GM18907 (cell line): ENCODE measurements at regions not wholly inside any gene's neighbourhood (a gene's known extent, or its start where the extent isn't known, plus 50 kb on each side); places are given as distances from the start of the nearest gene placed in this dataset.
"Not testable (repeated sequence)": the region's sequence is repeated elsewhere in the genome, so short reads cannot be mapped to it uniquely, and the experiment has no call there.

Experiments used
- ATAC-seq: cut with Tn5 transposase; IDR thresholded peaks from one replicate; pipeline ENCODE4 v1.9.1; 2021; ENCODE audit warnings: mild to moderate bottlenecking, moderate library complexity; ENCODE audit not compliant: unreplicated experiment

GRCh38 chr3:28028554-28028953, 212.9 kb upstream of the CMC1 start:
- no peak for ATAC-seq

DNA sequence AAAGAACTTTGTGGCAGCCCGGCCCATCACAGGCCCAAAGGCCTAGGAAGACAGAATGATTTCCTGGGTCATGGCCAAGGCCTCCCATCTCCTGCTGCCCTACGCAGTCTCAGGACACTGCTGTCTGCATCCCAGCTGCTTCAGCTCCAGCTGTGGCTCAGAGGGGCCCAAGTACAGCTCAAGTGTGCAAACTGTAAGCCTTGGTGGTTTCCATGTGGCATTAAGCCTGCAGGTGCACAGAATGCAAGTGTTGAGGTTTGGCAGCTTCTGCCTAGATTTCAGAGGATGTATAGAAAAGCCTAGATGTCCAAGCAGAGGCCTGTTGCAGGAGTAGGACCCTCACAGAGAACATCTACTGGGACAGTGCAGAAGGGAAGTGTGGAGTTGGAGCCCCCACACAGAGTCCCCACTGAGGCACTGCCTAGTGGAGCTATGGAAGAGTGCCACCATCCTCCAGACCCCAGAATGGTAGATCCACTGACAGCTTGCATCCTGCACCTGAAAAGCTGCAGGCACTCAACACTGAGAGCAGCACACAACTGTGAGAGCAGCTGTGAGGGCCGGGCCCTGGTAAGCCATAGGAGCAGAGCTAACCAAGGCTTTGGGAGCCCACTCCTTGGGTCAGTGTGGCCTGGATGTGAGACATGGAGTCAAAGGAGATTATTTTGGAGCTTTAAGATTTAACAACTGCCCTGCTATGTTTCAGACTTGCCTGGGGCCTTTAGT, 208.2 kb upstream of the CMC1 start:
- no peak for ATAC-seq

DNA sequence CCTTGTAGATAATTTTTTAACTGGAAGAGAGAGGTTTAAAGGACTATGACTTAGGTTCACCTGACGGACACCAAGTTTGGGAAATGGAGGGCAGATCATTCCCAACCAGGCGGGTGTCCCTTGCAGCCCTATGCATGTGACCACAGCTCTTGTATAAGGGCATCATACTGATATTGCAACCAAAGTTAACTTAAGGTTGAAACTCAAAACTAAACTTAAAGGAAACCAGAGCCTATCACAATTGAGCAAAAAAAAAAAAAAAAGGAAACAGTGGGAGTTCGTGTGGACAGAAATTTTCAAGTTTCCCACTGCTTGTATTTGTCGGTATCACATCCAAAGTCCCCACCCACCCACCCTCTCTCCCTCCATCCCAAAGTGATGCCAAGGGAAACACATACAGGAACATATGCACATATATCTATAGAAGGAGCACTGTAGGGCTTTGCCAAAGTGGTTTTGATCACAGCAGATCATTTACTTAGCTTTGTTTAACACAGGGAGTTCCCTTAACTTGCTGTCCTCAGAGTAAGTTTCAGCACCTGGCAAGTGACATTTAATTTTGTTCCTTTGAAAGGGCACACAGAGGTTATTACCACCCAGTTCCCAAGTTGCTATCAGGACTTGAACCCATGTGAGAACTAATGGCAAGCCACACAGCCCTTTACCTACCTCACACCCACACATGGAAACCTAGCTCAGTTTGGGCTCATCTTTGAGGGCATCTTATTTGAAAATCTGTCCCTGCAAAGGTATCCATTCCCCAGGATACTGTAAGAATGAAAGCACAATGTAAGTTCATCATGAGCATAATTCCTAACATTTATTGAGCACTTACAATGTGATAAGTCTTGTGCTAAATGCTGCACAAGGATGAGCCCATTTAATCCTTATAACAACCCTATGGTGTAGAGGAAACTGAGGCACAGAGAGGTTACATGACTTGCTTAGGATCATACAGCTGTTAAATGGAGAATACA, 204.5 kb upstream of the CMC1 start:
- ATAC-seq = peak; percentile 82

DNA sequence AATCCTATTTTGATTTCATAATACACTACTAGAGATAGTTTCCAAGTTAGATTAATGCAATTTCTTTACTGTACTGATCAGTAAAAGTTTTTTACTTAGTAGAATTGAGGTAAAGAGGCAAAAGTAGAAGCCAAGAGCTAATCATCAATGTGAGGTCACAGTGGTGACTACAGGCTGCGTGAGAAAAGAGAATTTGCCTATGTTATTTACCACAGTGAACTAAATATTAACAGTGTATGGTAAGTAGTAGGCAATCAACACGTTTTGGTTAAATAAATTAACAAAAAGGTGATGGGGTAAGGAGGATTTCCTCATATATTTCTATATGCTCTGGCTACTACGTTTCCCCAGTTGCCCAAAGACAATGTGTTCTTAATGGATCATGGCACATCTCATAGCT, 202.2 kb upstream of the CMC1 start:
- ATAC-seq = peak; percentile 68

GRCh38 chr3:28039829-28040228, 201.6 kb upstream of the CMC1 start:
- no peak for ATAC-seq

DNA sequence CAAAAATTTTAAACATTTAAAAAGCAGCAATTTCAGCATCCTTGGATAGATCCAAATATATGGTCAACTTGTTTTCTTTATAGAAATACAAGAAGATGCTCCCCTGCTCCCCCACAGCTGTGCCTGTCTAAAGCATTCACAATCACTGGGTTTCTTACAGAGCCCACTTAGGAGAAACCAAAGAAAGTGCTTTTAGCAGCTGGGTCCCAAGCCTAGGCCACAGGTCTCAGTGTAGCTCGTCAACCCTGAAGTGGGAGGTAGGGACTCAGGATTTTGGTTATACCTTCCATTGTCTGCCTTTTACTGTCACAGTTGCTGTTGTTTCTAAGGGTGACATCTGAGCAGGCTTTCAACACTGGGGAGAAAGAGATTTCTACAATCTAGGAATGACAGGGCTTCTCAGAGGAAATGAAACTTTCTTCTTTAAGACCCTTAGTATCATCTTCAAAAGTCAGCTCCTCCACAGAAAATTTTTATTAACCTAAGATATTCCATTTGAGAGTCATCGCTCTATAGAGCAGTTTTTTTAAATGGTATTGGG, 199.3 kb upstream of the CMC1 start:
- peak; percentile 69 for ATAC-seq

DNA sequence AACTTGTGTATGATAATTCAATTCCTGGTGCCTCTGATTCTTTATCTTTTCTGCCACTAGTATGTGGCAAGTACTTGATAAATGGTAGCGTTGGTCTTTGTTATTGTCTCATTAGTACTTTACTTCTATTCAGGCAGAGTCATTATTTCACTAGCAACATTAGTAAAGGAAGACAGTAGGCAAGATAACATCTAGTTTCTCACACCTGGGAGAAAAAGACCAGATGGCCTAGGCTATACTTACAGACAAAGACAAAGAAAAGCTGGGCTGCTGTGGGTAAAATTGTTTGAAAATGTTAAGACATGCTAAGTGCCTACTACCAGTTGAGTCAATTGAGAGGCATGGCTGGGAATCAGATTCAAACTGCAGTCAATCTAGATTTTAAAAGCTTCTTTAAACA, 198.7 kb upstream of the CMC1 start:
- peak; percentile 37 for ATAC-seq

DNA sequence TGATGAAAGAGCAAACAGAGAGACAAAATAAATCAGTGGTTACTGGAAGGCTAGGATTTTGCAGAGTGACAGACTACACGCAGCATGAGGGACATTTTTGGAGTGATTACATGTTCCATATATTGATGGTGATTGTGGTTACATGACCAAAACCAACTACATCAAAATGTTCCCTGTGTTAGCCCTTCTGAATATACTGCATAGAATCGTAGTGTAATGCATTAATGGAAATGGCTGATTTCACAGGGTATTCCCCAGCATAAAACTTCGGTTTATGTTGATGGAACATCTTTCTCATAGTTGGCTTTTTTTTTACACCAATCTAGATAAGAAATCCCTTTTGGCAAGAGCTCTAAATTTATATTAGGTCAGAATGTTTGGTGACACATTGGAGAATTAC, 191.3 kb upstream of the CMC1 start:
- ATAC-seq = no peak

GRCh38 chr3:28050885-28051284, 190.5 kb upstream of the CMC1 start:
- no peak for ATAC-seq

DNA sequence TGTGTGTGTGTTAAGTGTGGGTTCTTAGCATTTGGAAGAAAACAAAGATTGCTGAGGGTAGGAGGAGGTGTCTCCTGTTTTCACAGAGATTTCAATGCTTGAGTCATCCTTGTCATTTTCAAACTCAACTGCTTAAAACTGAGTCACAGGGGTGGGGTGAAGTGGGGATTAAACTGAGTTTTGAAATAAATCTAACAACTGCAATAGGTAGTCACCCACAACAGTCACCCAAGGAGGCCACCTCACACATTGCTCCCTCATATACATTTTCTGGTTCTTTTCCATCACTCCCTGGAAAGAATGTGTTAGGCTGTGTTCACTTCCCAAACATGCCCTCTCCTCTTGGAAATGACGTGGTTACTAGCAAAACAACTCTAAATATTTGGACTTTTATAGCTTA, 187.7 kb upstream of the CMC1 start:
- ATAC-seq = no peak

DNA sequence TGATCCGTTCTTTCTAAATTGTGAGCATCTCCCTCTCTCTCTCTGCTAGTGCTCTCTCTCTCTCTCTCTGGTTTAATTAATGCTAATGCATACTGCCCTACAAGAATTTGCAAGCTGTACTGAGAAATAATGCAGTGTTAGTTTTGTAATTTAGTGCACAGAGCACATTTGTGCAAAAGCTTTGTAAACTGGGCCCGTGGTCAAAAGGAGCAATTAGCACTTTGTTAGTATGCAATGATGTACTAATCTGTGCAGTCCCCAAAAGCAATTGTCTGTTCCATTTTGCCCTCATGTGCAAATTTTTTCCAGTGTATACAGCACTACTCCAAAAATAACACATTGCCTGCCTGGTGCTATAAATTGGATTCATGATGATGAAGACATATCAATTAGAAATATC, 184.6 kb upstream of the CMC1 start:
- ATAC-seq = no peak

- no peak for ATAC-seq
Measured at GRCh38 chr3:28057539-28057938, 183.9 kb upstream of the CMC1 start.

DNA sequence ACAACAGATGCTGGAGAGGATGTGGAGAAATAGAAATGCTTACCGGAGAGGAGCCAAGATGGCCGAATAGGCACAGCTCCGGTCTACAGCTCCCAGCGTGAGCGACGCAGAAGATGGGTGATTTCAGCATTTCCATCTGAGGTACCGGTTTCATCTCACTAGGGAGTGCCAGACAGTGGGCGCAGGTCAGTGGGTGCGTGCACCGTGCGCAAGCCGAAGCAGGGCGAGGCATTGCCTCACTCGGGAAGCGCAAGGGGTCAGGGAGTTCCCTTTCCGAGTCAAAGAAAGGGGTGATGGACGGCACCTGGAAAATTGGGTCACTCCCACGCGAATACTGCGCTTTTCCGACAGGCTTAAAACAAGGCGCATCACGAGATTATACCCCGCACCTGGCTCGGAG, 182.2 kb upstream of the CMC1 start:
- not testable (repeated sequence) for ATAC-seq

GRCh38 chr3:28066020-28066419, 175.4 kb upstream of the CMC1 start:
- no peak for ATAC-seq

- no peak for ATAC-seq
Measured at GRCh38 chr3:28067014-28067413, 174.4 kb upstream of the CMC1 start.

- no peak for ATAC-seq
Measured at GRCh38 chr3:28068342-28068741, 173.1 kb upstream of the CMC1 start.

DNA sequence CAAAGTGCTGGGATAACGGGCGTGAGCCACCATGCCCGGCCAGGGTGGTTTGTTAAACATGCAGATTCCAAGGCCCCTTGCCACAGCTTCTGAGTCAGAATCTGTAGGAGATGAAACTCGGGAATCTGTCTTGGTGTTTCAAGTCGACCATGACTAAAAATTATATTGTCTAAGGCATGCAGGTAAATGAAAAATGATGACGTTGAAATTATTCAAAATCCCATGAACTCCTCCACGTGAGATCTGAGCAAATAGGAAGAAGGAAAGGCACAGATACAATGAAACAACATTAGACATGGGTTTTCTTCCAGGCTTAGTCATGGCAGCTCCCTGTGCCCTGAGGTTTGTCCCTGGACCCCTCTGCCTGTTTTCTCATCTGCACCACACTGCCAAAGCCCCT, 172.0 kb upstream of the CMC1 start:
- ATAC-seq = no peak

- no peak for ATAC-seq
Measured at GRCh38 chr3:28076246-28076645, 165.2 kb upstream of the CMC1 start.

- no peak for ATAC-seq
Measured at GRCh38 chr3:28077572-28077971, 163.8 kb upstream of the CMC1 start.

- ATAC-seq = no peak
Measured at GRCh38 chr3:28078536-28078935, 162.9 kb upstream of the CMC1 start.

DNA sequence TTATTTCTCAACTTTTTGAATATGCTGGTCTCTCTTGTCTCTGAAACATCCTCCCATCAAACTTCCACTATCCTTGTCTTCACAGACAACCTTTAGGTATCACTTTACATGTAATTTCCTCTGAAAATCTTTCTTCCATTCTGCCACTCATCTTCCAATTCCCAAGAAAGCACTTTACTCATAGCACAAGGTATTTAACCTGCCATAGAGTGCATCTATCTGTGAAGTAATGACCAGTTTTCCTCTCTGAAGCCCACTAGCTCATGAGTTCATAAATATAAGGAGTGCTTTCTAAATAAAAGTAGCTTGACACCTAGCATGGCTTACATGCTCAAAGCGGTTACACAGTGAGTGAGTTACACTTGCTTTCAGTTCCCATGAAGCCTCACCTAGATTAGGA, 160.7 kb upstream of the CMC1 start:
- no peak for ATAC-seq

GRCh38 chr3:28081533-28081947, 159.9 kb upstream of the CMC1 start:
- ATAC-seq = peak; percentile 90
